HepG2 (cell line): ENCODE measurements at regions not wholly inside any gene's neighbourhood (a gene's known extent, or its start where the extent isn't known, plus 50 kb on each side); places are given as distances from the start of the nearest gene placed in this dataset.

ENCODE experiments used
- ATAC-seq: fragments of 200-7000 bp; cut with Tn5 transposase; 3 replicates; pipeline ENCODE4 v1.9.1; 2020; ENCODE audit warnings: mild to moderate bottlenecking, moderate library complexity
- BruUV-seq: library from RNA; stranded (reverse); fragments of 400-500 nt; replicated peaks from 2 replicates; lab custom pipeline; 2021; lab: Mats Ljungman, UMichigan
- CTCF ChIA-PET: fragments of 300-600 bp; formaldehyde crosslinking; extraction: SDS; loops from one replicate; lab custom pipeline; 2021; ENCODE audit warnings: low total read pairs, inconsistent platforms, low intra/inter-chr PET ratio; lab: Yijun Ruan, JAX
- POLR2A ChIA-PET: fragments of 350-600 bp; sonication (Branson Sonifier 250); formaldehyde crosslinking; loops from one replicate; lab custom pipeline; 2020; ENCODE audit warnings: antibody characterized with exemption, inconsistent platforms; lab: Yijun Ruan, JAX
- DNase-seq: peaks from one replicate; pipeline ENCODE4 v3.0.0-alpha.2; 2015; ENCODE audit warnings: low spot score
- FAIRE-seq: peaks from 3 replicates; lab custom pipeline; 2011; peaks lifted over from hg19 to GRCh38; lab: Jason Lieb, UNC
- H2AFZ ChIP-seq: one replicate; pipeline ENCODE4 v1.6.1; 2011; ENCODE audit warnings: low read length, inconsistent platforms
- H3K27ac ChIP-seq: fragments of 300-600 bp; 3 replicates; pipeline ENCODE4 v1.8.0; 2011; ENCODE audit warnings: mixed run types, mild to moderate bottlenecking, mixed read lengths, low read length, inconsistent platforms; ENCODE audit not compliant: insufficient read depth; ENCODE audit errors: extremely low read length
- H3K27me3 ChIP-seq, 2 experiments: fragments of 200-600 bp in 1 of 2; 2 replicates in 1 of 2; 3 replicates in 1 of 2; pipeline versions ENCODE4 v1.6.0 to v1.8.0; 2011; ENCODE audit warnings: low read length in 2 of 2, mild to moderate bottlenecking in 2 of 2, moderate library complexity in 2 of 2, inconsistent platforms in 1 of 2; ENCODE audit not compliant: insufficient read depth in 2 of 2, control insufficient read depth in 1 of 2
- H3K36me3 ChIP-seq, 2 experiments: fragments of 200-600 bp in 1 of 2; replicated peaks in 1 of 2; 2 replicates in 1 of 2; 3 replicates in 1 of 2; pipeline versions ENCODE4 v1.5.1 to v1.8.0; 2011; ENCODE audit warnings: low read length in 2 of 2, inconsistent platforms in 1 of 2; ENCODE audit not compliant: insufficient read depth in 2 of 2, control insufficient read depth in 1 of 2
- H3K4me1 ChIP-seq: 2 replicates; pipeline ENCODE4 v1.5.1; 2012; ENCODE audit warnings: low read length, inconsistent platforms; ENCODE audit not compliant: insufficient read depth
- H3K4me2 ChIP-seq: 2 replicates; pipeline ENCODE4 v1.6.0; 2011; ENCODE audit warnings: low read depth, low read length, inconsistent platforms
- H3K4me3 ChIP-seq, 3 experiments: fragments of 200-600 bp in 1 of 3; sonication (generic), shearing (Covaris generic) in 1 of 3; replicated peaks in 1 of 3; 2 replicates each; pipeline ENCODE4 v1.5.1; 2011 to 2016; ENCODE audit warnings: low read length in 3 of 3, inconsistent platforms in 2 of 3, low read depth in 2 of 3, mild to moderate bottlenecking in 2 of 3, control low read depth in 1 of 3, mixed read lengths in 1 of 3; ENCODE audit not compliant: insufficient read depth in 1 of 3
- H3K79me2 ChIP-seq: one replicate; pipeline ENCODE4 v1.6.1; 2011; ENCODE audit warnings: low read length, inconsistent platforms; ENCODE audit not compliant: insufficient read depth
- H3K9ac ChIP-seq: 2 replicates; pipeline ENCODE4 v1.6.0; 2011; ENCODE audit warnings: mild to moderate bottlenecking, low read depth, low read length, inconsistent platforms; ENCODE audit not compliant: insufficient read depth
- H3K9me3 ChIP-seq: 2 replicates; pipeline ENCODE4 v1.5.1; 2012; ENCODE audit warnings: mild to moderate bottlenecking, low read length
- H4K20me1 ChIP-seq: 2 replicates; pipeline ENCODE4 v1.6.0; 2011; ENCODE audit warnings: inconsistent platforms, mild to moderate bottlenecking, low read length, moderate library complexity; ENCODE audit not compliant: insufficient read depth
- KLF12 ChIP-seq: sonication (generic); formaldehyde crosslinking; IDR thresholded peaks from 2 replicates; pipeline ENCODE4 v1.4.0; 2020; ENCODE audit warnings: missing genetic modification reagents, borderline replicate concordance
- MAFF ChIP-seq: IDR thresholded peaks from 2 replicates; pipeline ENCODE4 v1.6.1; 2011; ENCODE audit warnings: low read depth, low read length, improper control_type of control experiment
- MAFK ChIP-seq, 2 experiments: IDR thresholded peaks in 1 of 2; conservative IDR thresholded peaks in 1 of 2; 2 replicates each; pipeline ENCODE4 v1.6.1; 2011; ENCODE audit warnings: improper control_type of control experiment in 2 of 2, low read length in 2 of 2
- SRY ChIP-seq: sonication (generic); formaldehyde crosslinking; IDR thresholded peaks from 2 replicates; pipeline ENCODE4 v1.8.0; 2022; ENCODE audit warnings: mild to moderate bottlenecking, missing genetic modification reagents
- ZNF878 ChIP-seq: sonication (generic); formaldehyde crosslinking; IDR thresholded peaks from 2 replicates; pipeline ENCODE4 v1.8.1; 2023; ENCODE audit warnings: mild to moderate bottlenecking, missing genetic modification reagents, moderate library complexity
- WGBS: methylation state at CpG from one replicate; pipeline ENCODE4 v1.1.6; 2017; ENCODE audit warnings: low lambda C conversion rate; 5-methylcytosine and 5-hydroxymethylcytosine counted together
- in situ Hi-C: cut with HindIII; loops from 2 replicates; pipeline ENCODE4 v1.10.0; 2017; ENCODE audit warnings: low pct_unique_long_range_greater_than_20kb; ENCODE audit not compliant: extremely low pct_ligation_motif_present
- intact Hi-C: fragments of 100-400 bp; cut with micrococcal nuclease; formaldehyde crosslinking; loops from one replicate; pipeline ENCODE4 v1.10.0; 2022; ENCODE audit not compliant: unreplicated experiment
- TF ChIP-seq, protein P1 (sequence below): sonication (generic); formaldehyde crosslinking; IDR thresholded peaks from 2 replicates; pipeline ENCODE4 v1.4.0; 2020; ENCODE audit warnings: missing genetic modification reagents
- TF ChIP-seq, protein P2 (sequence below): sonication (generic); formaldehyde crosslinking; IDR thresholded peaks from 2 replicates; pipeline ENCODE4 v1.4.0; 2020; ENCODE audit warnings: missing genetic modification reagents

DNA sequence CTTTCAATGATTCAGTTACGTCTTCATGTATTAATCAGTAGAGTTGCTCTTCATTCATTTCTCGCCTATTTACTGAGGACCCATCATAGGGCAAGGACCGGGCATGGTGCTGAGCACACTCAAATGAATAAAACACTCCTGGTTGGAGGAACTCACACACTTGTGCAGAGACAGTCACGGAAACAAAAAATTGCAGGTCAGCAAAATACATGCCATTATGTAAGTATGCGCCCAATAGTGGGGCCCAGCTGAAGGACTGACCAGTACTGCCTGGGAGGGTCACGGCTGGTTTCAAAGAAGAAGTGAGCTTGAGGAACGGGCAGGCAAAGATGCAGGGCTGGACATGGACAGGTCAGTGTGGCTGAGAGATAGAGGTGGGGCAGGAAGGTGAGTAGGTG, 102.9 kb downstream of the DDX1 start:
- no TSS peak for BruUV-seq
- peak; percentile 87 to 89 for TF ChIP-seq MAFK (conservative IDR thresholded peaks at IDR 0.05 in 1 of 2, IDR thresholded peaks at IDR 0.05 in 1 of 2; ENCODE audit: low read length in 2 of 2)
- peak; percentile 85 for TF ChIP-seq MAFF
- no peak for TF ChIP-seq ZNF878
- TF ChIP-seq, protein P1, sequence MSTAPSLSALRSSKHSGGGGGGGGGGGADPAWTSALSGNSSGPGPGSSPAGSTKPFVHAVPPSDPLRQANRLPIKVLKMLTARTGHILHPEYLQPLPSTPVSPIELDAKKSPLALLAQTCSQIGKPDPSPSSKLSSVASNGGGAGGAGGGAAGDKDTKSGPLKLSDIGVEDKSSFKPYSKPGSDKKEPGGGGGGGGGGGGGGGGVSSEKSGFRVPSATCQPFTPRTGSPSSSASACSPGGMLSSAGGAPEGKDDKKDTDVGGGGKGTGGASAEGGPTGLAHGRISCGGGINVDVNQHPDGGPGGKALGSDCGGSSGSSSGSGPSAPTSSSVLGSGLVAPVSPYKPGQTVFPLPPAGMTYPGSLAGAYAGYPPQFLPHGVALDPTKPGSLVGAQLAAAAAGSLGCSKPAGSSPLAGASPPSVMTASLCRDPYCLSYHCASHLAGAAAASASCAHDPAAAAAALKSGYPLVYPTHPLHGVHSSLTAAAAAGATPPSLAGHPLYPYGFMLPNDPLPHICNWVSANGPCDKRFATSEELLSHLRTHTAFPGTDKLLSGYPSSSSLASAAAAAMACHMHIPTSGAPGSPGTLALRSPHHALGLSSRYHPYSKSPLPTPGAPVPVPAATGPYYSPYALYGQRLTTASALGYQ (CRISPR knock-in tag) = no peak
- no peak for TF ChIP-seq KLF12 (CRISPR knock-in tag)
- no peak for TF ChIP-seq SRY (CRISPR knock-in tag)
- TF ChIP-seq, protein P2, sequence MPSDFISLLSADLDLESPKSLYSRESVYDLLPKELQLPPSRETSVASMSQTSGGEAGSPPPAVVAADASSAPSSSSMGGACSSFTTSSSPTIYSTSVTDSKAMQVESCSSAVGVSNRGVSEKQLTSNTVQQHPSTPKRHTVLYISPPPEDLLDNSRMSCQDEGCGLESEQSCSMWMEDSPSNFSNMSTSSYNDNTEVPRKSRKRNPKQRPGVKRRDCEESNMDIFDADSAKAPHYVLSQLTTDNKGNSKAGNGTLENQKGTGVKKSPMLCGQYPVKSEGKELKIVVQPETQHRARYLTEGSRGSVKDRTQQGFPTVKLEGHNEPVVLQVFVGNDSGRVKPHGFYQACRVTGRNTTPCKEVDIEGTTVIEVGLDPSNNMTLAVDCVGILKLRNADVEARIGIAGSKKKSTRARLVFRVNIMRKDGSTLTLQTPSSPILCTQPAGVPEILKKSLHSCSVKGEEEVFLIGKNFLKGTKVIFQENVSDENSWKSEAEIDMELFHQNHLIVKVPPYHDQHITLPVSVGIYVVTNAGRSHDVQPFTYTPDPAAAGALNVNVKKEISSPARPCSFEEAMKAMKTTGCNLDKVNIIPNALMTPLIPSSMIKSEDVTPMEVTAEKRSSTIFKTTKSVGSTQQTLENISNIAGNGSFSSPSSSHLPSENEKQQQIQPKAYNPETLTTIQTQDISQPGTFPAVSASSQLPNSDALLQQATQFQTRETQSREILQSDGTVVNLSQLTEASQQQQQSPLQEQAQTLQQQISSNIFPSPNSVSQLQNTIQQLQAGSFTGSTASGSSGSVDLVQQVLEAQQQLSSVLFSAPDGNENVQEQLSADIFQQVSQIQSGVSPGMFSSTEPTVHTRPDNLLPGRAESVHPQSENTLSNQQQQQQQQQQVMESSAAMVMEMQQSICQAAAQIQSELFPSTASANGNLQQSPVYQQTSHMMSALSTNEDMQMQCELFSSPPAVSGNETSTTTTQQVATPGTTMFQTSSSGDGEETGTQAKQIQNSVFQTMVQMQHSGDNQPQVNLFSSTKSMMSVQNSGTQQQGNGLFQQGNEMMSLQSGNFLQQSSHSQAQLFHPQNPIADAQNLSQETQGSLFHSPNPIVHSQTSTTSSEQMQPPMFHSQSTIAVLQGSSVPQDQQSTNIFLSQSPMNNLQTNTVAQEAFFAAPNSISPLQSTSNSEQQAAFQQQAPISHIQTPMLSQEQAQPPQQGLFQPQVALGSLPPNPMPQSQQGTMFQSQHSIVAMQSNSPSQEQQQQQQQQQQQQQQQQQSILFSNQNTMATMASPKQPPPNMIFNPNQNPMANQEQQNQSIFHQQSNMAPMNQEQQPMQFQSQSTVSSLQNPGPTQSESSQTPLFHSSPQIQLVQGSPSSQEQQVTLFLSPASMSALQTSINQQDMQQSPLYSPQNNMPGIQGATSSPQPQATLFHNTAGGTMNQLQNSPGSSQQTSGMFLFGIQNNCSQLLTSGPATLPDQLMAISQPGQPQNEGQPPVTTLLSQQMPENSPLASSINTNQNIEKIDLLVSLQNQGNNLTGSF = no peak
- DNase-seq = no peak
- ATAC-seq = no peak
- H3K36me3 ChIP-seq = no peaks in the 10 kb centered on the region
- in situ Hi-C loops = no loop called here
- intact Hi-C loops = no loop called here
- H3K4me1 ChIP-seq = no peaks in the 10 kb centered on the region
- FAIRE-seq = no peak
- no peak overlapping the region for H3K4me3 ChIP-seq
- peaks cover 0 to 27% of the 10 kb centered on the region in 2 experiments; a peak in 3 of 5 replicates for H3K27me3 ChIP-seq
- no peak overlapping the region for H3K4me2 ChIP-seq
- no peak overlapping the region for H3K9ac ChIP-seq
- ChIA-PET CTCF (no interaction called here), POLR2A (no interaction called here)
- no peak overlapping the region for H3K27ac ChIP-seq
- H2AFZ ChIP-seq = no peak overlapping the region
- no peaks in the 10 kb centered on the region for H3K79me2 ChIP-seq
- no peaks in the 10 kb centered on the region for H3K9me3 ChIP-seq
- WGBS = 52% methylated on average over 7 of the region's 7 CpGs
- no peaks in the 10 kb centered on the region for H4K20me1 ChIP-seq
